ENCODE measurements at regions not wholly inside any gene's neighbourhood (a gene's known extent, or its start where the extent isn't known, plus 50 kb on each side); places are given as distances from the start of the nearest gene placed in this dataset.

DNA sequence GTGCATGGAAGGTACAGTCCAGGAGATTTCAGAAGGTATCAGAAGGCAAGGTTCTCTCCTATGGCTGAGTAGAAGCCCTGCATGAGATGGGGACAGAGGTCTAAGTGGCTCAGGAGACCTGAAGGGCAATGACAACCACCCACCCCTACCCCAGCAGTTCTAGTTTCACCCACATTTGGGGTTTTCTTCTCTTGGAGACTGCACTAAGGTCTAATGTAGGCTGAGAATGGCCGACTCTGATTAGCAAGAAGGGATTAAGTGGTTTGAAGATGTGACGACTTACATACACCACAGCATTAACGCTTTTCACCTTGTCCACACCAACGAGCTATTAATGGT lies 71.7 kb upstream of the SOX5 start:
- DNase-seq (ENCODE audit: low spot score) (no peak), ATAC-seq (no peak)
- TF ChIP-seq MXD4 (CRISPR knock-in tag; IDR thresholded peaks at IDR 0.05; ENCODE audit: borderline replicate concordance) (no peak), NFATC4 (CRISPR knock-in tag; IDR thresholded peaks at IDR 0.05) (no peak), GABPB1 (CRISPR knock-in tag; IDR thresholded peaks at IDR 0.05) (no peak), ZNF263 (CRISPR knock-in tag; IDR thresholded peaks at IDR 0.05; ENCODE audit: low read depth) (no peak), TEAD1 (CRISPR knock-in tag; IDR thresholded peaks at IDR 0.05) (no peak), SMAD3 (CRISPR knock-in tag; IDR thresholded peaks at IDR 0.05; ENCODE audit: borderline replicate concordance) (no peak), KAT7 (CRISPR knock-in tag; IDR thresholded peaks at IDR 0.05; ENCODE audit: borderline replicate concordance) (no peak), ZNF219 (CRISPR knock-in tag; IDR thresholded peaks at IDR 0.05; ENCODE audit: borderline replicate concordance) (no peak), IRF2 (CRISPR knock-in tag; IDR thresholded peaks at IDR 0.05; ENCODE audit: borderline replicate concordance, low read depth) (no peak), ELF4 (CRISPR knock-in tag; IDR thresholded peaks at IDR 0.05; ENCODE audit: low read depth) (no peak), TCF7 (CRISPR knock-in tag; IDR thresholded peaks at IDR 0.05; ENCODE audit: low read depth) (no peak), NFYB (CRISPR knock-in tag; conservative IDR thresholded peaks at IDR 0.05; ENCODE audit: low read depth) (no peak), NR3C1 (CRISPR knock-in tag; conservative IDR thresholded peaks at IDR 0.05; ENCODE audit: low read depth) (no peak)
- TF ChIP-seq, protein P1, sequence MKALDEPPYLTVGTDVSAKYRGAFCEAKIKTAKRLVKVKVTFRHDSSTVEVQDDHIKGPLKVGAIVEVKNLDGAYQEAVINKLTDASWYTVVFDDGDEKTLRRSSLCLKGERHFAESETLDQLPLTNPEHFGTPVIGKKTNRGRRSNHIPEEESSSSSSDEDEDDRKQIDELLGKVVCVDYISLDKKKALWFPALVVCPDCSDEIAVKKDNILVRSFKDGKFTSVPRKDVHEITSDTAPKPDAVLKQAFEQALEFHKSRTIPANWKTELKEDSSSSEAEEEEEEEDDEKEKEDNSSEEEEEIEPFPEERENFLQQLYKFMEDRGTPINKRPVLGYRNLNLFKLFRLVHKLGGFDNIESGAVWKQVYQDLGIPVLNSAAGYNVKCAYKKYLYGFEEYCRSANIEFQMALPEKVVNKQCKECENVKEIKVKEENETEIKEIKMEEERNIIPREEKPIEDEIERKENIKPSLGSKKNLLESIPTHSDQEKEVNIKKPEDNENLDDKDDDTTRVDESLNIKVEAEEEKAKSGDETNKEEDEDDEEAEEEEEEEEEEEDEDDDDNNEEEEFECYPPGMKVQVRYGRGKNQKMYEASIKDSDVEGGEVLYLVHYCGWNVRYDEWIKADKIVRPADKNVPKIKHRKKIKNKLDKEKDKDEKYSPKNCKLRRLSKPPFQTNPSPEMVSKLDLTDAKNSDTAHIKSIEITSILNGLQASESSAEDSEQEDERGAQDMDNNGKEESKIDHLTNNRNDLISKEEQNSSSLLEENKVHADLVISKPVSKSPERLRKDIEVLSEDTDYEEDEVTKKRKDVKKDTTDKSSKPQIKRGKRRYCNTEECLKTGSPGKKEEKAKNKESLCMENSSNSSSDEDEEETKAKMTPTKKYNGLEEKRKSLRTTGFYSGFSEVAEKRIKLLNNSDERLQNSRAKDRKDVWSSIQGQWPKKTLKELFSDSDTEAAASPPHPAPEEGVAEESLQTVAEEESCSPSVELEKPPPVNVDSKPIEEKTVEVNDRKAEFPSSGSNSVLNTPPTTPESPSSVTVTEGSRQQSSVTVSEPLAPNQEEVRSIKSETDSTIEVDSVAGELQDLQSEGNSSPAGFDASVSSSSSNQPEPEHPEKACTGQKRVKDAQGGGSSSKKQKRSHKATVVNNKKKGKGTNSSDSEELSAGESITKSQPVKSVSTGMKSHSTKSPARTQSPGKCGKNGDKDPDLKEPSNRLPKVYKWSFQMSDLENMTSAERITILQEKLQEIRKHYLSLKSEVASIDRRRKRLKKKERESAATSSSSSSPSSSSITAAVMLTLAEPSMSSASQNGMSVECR (CRISPR knock-in tag; IDR thresholded peaks at IDR 0.05; ENCODE audit: borderline replicate concordance): no peak
- TF ChIP-seq, protein P2, sequence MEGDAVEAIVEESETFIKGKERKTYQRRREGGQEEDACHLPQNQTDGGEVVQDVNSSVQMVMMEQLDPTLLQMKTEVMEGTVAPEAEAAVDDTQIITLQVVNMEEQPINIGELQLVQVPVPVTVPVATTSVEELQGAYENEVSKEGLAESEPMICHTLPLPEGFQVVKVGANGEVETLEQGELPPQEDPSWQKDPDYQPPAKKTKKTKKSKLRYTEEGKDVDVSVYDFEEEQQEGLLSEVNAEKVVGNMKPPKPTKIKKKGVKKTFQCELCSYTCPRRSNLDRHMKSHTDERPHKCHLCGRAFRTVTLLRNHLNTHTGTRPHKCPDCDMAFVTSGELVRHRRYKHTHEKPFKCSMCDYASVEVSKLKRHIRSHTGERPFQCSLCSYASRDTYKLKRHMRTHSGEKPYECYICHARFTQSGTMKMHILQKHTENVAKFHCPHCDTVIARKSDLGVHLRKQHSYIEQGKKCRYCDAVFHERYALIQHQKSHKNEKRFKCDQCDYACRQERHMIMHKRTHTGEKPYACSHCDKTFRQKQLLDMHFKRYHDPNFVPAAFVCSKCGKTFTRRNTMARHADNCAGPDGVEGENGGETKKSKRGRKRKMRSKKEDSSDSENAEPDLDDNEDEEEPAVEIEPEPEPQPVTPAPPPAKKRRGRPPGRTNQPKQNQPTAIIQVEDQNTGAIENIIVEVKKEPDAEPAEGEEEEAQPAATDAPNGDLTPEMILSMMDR (IDR thresholded peaks at IDR 0.05): no peak
- TF ChIP-seq, protein P3, sequence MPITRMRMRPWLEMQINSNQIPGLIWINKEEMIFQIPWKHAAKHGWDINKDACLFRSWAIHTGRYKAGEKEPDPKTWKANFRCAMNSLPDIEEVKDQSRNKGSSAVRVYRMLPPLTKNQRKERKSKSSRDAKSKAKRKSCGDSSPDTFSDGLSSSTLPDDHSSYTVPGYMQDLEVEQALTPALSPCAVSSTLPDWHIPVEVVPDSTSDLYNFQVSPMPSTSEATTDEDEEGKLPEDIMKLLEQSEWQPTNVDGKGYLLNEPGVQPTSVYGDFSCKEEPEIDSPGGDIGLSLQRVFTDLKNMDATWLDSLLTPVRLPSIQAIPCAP (CRISPR knock-in tag; IDR thresholded peaks at IDR 0.05): no peak
- TF ChIP-seq, protein P4, sequence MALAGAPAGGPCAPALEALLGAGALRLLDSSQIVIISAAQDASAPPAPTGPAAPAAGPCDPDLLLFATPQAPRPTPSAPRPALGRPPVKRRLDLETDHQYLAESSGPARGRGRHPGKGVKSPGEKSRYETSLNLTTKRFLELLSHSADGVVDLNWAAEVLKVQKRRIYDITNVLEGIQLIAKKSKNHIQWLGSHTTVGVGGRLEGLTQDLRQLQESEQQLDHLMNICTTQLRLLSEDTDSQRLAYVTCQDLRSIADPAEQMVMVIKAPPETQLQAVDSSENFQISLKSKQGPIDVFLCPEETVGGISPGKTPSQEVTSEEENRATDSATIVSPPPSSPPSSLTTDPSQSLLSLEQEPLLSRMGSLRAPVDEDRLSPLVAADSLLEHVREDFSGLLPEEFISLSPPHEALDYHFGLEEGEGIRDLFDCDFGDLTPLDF (CRISPR knock-in tag; IDR thresholded peaks at IDR 0.05): no peak
- TF ChIP-seq, protein P5, sequence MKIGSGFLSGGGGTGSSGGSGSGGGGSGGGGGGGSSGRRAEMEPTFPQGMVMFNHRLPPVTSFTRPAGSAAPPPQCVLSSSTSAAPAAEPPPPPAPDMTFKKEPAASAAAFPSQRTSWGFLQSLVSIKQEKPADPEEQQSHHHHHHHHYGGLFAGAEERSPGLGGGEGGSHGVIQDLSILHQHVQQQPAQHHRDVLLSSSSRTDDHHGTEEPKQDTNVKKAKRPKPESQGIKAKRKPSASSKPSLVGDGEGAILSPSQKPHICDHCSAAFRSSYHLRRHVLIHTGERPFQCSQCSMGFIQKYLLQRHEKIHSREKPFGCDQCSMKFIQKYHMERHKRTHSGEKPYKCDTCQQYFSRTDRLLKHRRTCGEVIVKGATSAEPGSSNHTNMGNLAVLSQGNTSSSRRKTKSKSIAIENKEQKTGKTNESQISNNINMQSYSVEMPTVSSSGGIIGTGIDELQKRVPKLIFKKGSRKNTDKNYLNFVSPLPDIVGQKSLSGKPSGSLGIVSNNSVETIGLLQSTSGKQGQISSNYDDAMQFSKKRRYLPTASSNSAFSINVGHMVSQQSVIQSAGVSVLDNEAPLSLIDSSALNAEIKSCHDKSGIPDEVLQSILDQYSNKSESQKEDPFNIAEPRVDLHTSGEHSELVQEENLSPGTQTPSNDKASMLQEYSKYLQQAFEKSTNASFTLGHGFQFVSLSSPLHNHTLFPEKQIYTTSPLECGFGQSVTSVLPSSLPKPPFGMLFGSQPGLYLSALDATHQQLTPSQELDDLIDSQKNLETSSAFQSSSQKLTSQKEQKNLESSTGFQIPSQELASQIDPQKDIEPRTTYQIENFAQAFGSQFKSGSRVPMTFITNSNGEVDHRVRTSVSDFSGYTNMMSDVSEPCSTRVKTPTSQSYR (CRISPR knock-in tag; IDR thresholded peaks at IDR 0.05): no peak
- TF ChIP-seq, protein P6, sequence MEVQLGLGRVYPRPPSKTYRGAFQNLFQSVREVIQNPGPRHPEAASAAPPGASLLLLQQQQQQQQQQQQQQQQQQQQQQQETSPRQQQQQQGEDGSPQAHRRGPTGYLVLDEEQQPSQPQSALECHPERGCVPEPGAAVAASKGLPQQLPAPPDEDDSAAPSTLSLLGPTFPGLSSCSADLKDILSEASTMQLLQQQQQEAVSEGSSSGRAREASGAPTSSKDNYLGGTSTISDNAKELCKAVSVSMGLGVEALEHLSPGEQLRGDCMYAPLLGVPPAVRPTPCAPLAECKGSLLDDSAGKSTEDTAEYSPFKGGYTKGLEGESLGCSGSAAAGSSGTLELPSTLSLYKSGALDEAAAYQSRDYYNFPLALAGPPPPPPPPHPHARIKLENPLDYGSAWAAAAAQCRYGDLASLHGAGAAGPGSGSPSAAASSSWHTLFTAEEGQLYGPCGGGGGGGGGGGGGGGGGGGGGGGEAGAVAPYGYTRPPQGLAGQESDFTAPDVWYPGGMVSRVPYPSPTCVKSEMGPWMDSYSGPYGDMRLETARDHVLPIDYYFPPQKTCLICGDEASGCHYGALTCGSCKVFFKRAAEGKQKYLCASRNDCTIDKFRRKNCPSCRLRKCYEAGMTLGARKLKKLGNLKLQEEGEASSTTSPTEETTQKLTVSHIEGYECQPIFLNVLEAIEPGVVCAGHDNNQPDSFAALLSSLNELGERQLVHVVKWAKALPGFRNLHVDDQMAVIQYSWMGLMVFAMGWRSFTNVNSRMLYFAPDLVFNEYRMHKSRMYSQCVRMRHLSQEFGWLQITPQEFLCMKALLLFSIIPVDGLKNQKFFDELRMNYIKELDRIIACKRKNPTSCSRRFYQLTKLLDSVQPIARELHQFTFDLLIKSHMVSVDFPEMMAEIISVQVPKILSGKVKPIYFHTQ (CRISPR knock-in tag; IDR thresholded peaks at IDR 0.05): no peak
- Mint-ChIP-seq H3K27ac (no peak overlapping the region), H3K27me3 (ENCODE audit: low read depth) (peaks cover 22% of the 10 kb centered on the region), H3K36me3 (no peaks in the 10 kb centered on the region), H3K4me3 (no peak overlapping the region), H3K4me1 (peaks cover 15% of the 10 kb centered on the region), H3K9me3 (no peaks in the 10 kb centered on the region)
- POLR2A ChIA-PET: no interaction called here
- CTCF ChIA-PET: no interaction called here

Data from WTC11 (cell line).